GM21619 (cell line): ENCODE measurements at regions not wholly inside any gene's neighbourhood (a gene's known extent, or its start where the extent isn't known, plus 50 kb on each side); places are given as distances from the start of the nearest gene placed in this dataset.
"Not testable (repeated sequence)": the region's sequence is repeated elsewhere in the genome, so short reads cannot be mapped to it uniquely, and the experiment has no call there.

Source experiments
- ATAC-seq: cut with Tn5 transposase; IDR thresholded peaks from one replicate; pipeline ENCODE4 v1.9.1; 2021; ENCODE audit not compliant: unreplicated experiment

GRCh38 chr6:139994998-139995397, 620.5 kb upstream of the CITED2 start:
- ATAC-seq: no peak

GRCh38 chr6:139990856-139991465, 616.5 kb upstream of the CITED2 start:
- ATAC-seq: no peak

- ATAC-seq: no peak
These were observed 615.7 kb upstream of the CITED2 start for GRCh38 chr6:139990026-139990686.

- no peak for ATAC-seq
These were observed 614.2 kb upstream of the CITED2 start for GRCh38 chr6:139988685-139989084.

- ATAC-seq: no peak
These were observed 612.6 kb upstream of the CITED2 start for GRCh38 chr6:139987091-139987490.

GRCh38 chr6:139985236-139985815, 610.9 kb upstream of the CITED2 start:
- no peak for ATAC-seq

- no peak for ATAC-seq
These were observed 609.9 kb upstream of the CITED2 start for GRCh38 chr6:139984317-139984716.

- no peak for ATAC-seq
These were observed 609.3 kb upstream of the CITED2 start for GRCh38 chr6:139983555-139984276.

- no peak for ATAC-seq
These were observed 608.3 kb upstream of the CITED2 start for GRCh38 chr6:139982652-139983295.

- ATAC-seq: no peak
These were observed 607.7 kb upstream of the CITED2 start for GRCh38 chr6:139982195-139982594.

- ATAC-seq: no peak
These were observed 607.3 kb upstream of the CITED2 start for GRCh38 chr6:139981768-139982181.

GRCh38 chr6:139981066-139981624, 606.7 kb upstream of the CITED2 start:
- no peak for ATAC-seq

GRCh38 chr6:139980631-139981030, 606.2 kb upstream of the CITED2 start:
- ATAC-seq: not testable (repeated sequence)

GRCh38 chr6:139979021-139979725, 604.7 kb upstream of the CITED2 start:
- no peak for ATAC-seq

GRCh38 chr6:139977887-139978332, 603.5 kb upstream of the CITED2 start:
- no peak for ATAC-seq

- ATAC-seq: no peak
These were observed 599.4 kb upstream of the CITED2 start for GRCh38 chr6:139973669-139974344.

- no peak for ATAC-seq
These were observed 597.7 kb upstream of the CITED2 start for GRCh38 chr6:139972116-139972515.

GRCh38 chr6:139970591-139970991, 596.1 kb upstream of the CITED2 start:
- ATAC-seq: no peak

- ATAC-seq: no peak
These were observed 593.0 kb upstream of the CITED2 start for GRCh38 chr6:139967497-139967896.

- no peak for ATAC-seq
These were observed 590.9 kb upstream of the CITED2 start for GRCh38 chr6:139965393-139965792.
